IgD-negative memory B cell (primary cell): ENCODE measurements at regions not wholly inside any gene's neighbourhood (a gene's known extent, or its start where the extent isn't known, plus 50 kb on each side); places are given as distances from the start of the nearest gene placed in this dataset.
"Not testable (repeated sequence)": the region's sequence is repeated elsewhere in the genome, so short reads cannot be mapped to it uniquely, and the experiment has no call there.

Source experiments
- H3K27ac Mint-ChIP-seq, 3 donors: one replicate each; pipeline ENCODE4 v1.8.0; 2020 to 2022; ENCODE audit warnings: mild to moderate bottlenecking in 3 of 3, mixed read lengths in 3 of 3, moderate library complexity in 1 of 3
- H3K27me3 Mint-ChIP-seq: one replicate; pipeline ENCODE4 v1.8.0; 2021; ENCODE audit warnings: mixed read lengths
- H3K36me3 Mint-ChIP-seq: one replicate; pipeline ENCODE4 v1.8.0; 2020; ENCODE audit warnings: mild to moderate bottlenecking, mixed read lengths
- H3K4me1 Mint-ChIP-seq, 3 donors: one replicate each; pipeline ENCODE4 v1.8.0; 2020 to 2022; ENCODE audit warnings: mixed read lengths in 3 of 3, mild to moderate bottlenecking in 1 of 3
- H3K4me3 Mint-ChIP-seq, 4 donors: one replicate each; pipeline ENCODE4 v1.8.0; 2020 to 2022; ENCODE audit warnings: mild to moderate bottlenecking in 4 of 4, mixed read lengths in 4 of 4, moderate library complexity in 3 of 4
- H3K9me3 Mint-ChIP-seq, 3 donors: one replicate each; pipeline ENCODE4 v1.8.0; 2020 to 2021; ENCODE audit warnings: mixed read lengths in 3 of 3, mild to moderate bottlenecking in 1 of 3

DNA sequence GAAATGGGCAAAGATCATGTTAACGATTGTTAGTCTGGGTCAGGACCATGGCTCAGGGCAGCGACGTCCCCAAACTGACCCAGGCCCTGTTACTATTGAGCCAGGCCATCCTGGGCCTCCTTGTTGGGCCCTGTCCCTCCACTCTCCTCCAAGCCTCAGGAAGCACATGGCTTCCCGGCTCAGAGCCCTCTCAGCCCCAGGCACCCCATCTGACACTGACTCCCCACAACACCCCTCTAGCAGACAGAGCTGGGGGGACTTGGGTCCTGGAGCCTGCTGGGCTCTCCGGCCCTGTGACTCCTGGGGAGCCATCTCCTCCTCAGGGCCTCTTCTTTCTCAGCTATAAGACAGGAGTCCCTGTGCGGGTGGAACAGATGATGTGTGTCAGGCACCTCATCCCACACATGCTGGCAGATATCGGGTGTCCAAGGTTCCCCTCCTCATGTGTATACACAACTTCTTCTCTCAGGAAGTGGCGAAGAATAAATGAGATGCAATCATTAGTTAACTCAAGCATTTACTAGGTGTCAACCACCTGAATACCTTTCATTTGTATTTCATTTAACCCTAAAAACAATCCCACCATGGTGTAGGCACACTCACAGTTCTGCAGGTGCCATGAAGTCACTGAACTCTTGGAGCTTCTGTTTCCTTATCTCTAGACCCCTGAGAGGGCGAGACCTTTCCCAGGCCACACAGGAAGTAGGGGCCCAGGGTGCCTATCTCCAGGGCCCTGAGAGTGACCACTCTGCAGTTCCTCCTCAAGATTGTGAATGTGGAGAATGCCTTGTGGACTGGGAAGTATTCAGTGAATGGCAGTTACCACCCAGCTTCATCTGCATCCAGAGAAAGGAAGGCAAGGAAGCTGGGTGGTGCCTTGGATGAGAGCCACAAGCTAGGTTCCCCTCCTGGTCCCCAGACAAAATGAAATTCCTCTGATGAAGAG is 282.5 kb upstream of the TLE3 start:
- peaks cover 10% of the 10 kb centered on the region for H3K27me3 Mint-ChIP-seq
- H3K36me3 Mint-ChIP-seq, result peaks cover 3% of the 10 kb centered on the region
- no peak overlapping the region for H3K27ac Mint-ChIP-seq
- H3K4me1 Mint-ChIP-seq, result peaks cover 0 to 2% (median 0%) of the 10 kb centered on the region in 3 donors
- peaks cover 0 to 1% (median 0%) of the 10 kb centered on the region in 3 donors for H3K9me3 Mint-ChIP-seq
- H3K4me3 Mint-ChIP-seq, result no peak overlapping the region

DNA sequence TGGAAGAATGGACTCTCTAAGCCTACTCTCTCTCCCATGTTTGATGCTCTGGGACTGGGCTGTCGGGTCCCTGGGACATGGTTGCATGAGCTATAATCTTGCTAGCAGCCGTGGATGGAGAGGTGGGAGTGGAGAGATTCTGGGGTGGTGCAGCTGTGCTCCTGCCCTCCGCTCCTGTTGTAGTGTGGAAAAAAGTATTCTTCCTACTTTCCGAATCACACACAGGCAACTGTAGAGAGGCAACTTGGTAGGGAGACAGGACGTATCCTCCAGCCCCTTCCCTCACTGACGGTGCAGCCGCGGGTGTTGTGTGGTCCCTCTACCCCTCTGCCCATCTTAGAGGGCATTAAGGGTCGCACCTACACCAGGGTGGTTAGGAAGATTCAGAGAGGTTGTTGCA is 281.4 kb upstream of the TLE3 start:
- Mint-ChIP-seq H3K4me3 (no peak overlapping the region), H3K9me3 (peaks cover 0 to 1% (median 0%) of the 10 kb centered on the region in 3 donors), H3K4me1 (peaks cover 0 to 2% (median 0%) of the 10 kb centered on the region in 3 donors), H3K36me3 (peaks cover 3% of the 10 kb centered on the region), H3K27ac (no peak overlapping the region), H3K27me3 (peaks cover 13% of the 10 kb centered on the region)

DNA sequence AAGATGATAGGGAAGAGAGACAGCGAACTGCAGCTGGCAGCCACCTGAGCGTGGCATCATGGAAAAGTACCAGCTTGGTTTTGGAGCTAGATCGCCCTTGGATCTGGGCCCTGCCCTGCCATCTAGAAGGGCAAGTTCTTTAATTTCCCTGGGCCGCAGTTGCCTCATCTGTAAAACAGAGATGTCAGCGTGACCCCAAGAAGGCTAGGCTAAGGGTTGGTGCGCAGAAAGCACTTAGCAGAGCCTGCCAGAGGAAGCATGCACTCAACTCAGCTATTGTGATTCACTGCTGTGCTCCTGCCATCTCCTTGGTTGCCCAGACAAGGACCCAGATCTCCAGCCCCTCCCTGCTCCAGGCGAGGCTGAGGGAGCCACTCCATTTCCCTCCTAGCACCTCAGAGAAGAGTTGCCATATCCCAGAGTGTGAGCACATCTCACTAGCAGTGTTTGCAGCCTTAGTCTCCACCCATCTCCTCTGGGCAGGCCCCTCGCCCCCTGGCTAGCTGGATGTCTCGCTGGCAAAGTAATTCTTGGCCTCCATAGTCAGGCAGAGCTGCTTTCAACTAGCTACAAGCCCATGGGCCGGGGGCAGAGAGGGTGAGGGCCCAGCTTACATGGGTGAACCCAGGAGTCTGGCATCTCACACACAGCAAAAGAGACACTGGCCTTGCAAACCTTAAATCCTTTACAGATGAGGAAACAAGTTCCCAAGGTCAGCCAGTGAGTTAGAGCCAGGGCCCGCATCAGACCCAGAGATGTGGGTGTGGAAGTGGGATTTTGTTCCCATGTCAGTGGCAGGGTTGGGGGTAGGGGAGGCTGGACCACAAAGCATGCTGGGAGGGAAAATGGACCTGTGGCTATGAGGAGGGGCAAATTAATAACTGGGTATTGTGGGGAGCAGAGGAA is 280.7 kb upstream of the TLE3 start:
- H3K27me3 Mint-ChIP-seq, result peaks cover 14% of the 10 kb centered on the region
- H3K27ac Mint-ChIP-seq, result no peak overlapping the region
- H3K36me3 Mint-ChIP-seq, result peaks cover 3% of the 10 kb centered on the region
- no peak overlapping the region for H3K4me3 Mint-ChIP-seq
- H3K4me1 Mint-ChIP-seq, result peaks cover 0 to 2% (median 0%) of the 10 kb centered on the region in 3 donors
- peaks cover 0 to 1% (median 0%) of the 10 kb centered on the region in 3 donors for H3K9me3 Mint-ChIP-seq

DNA sequence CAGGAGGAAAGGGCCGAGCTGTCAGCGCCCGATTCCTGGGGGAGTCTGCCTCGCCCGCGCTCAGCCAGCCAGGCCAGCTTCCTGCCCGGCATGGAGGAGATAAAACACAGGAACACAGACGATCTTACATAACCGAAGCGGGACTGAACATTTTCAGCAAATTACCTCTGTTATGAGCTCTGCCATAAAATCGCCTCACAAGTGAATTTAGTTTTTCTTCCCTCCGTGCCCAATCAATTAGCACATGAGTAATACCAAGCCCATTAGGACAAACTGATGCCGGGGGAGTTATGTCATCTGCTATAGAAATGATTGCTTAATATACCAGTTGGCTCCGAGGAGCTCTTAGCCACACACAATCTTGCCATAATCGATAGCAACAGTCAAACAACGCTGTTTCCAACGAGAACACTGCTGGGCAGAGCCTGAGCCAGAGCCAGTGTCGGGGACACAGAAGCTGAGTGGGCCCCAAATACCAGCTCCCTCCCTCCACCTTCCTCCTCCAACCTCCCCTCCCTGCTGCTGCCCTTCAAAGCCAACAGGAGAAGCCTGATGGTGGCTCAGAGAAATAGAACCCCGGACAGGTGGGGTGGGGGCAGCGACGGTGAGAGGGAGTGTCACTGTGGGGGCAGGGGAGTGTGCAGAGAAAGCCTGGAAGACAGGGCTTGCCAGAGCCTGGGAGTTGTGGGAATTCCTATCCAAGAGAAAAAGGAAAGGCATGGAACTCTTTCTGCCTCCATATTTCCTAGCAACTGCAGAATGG is 279.4 kb upstream of the TLE3 start:
- H3K9me3 Mint-ChIP-seq, result peaks cover 0 to 1% (median 0%) of the 10 kb centered on the region in 3 donors
- no peak overlapping the region for H3K4me3 Mint-ChIP-seq
- H3K27ac Mint-ChIP-seq, result no peak overlapping the region
- peaks cover 0 to 4% (median under 1%) of the 10 kb centered on the region in 3 donors for H3K4me1 Mint-ChIP-seq
- H3K36me3 Mint-ChIP-seq, result peaks cover 3% of the 10 kb centered on the region
- peaks cover 14% of the 10 kb centered on the region for H3K27me3 Mint-ChIP-seq

DNA sequence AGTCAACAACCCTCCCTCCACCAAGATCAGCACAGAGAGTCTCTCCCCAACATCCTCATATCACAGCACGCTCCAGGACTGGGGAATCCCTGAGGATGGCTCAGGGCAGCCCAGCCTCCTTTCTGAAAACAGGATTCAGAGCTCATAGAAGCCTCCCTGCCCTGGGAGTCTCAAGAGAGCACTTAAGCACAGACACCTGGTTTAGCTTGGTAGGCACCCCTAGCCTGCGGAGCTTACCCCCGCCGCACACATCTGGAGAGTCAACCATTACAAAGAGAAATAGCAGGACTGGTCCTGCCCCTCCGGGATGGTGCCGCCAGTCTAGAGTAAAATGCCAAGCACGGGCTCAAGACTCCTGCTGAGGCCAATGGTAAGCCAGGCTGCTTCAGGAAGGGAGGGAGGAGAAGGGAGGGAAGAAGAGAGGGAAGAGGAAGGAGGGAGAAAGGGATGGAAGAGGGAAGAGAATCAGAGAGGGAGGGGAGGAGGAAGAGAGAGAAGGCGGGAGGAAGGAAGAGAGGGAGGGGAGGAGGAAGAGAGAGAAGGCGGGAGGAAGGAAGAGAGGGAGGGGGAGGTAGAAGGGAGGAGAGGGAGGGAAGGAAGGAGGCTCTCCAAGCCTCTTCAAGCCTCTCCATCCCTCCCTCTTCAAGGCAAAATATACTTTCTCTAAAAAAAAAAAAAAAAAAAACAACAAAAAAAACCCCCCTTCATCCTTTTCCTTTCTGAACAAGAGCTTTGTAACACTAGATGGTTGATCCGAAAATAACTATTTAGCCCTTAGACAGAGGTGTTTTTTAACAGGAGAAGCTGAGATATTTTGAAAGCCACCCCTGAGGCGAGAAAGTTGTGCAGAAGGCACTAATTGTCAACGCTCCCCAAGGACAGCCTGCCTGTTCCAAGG is 278.6 kb upstream of the TLE3 start:
- Mint-ChIP-seq H3K27ac (no peak overlapping the region), H3K4me3 (no peak overlapping the region), H3K36me3 (no peaks in the 10 kb centered on the region), H3K27me3 (peaks cover 14% of the 10 kb centered on the region), H3K4me1 (peaks cover 3 to 10% (median 5%) of the 10 kb centered on the region in 3 donors), H3K9me3 (no peaks in the 10 kb centered on the region)

DNA sequence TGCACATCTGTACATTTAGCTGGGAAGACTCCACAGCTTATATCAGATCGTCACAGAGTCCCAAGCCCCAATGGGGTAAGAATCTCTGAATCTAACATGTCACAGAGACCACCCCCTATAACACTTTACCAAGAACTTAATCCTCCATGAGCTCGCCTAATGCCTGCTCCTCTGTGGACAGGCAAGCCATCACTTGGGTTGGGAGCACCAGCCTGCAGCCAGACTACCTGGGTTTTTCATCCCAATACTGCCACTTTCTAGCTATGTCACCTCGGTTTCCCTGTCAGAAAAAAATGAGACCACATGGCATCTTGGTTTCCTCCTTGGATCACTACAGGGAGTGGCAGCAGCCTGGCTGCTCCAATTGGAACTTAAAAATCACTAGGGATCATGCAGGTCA is 277.9 kb upstream of the TLE3 start:
- peaks cover 2% of the 10 kb centered on the region for H3K36me3 Mint-ChIP-seq
- no peak overlapping the region for H3K27ac Mint-ChIP-seq
- no peaks in the 10 kb centered on the region for H3K9me3 Mint-ChIP-seq
- peaks cover 3 to 15% (median 5%) of the 10 kb centered on the region in 3 donors for H3K4me1 Mint-ChIP-seq
- H3K27me3 Mint-ChIP-seq, result peaks cover 16% of the 10 kb centered on the region
- no peak overlapping the region for H3K4me3 Mint-ChIP-seq

DNA sequence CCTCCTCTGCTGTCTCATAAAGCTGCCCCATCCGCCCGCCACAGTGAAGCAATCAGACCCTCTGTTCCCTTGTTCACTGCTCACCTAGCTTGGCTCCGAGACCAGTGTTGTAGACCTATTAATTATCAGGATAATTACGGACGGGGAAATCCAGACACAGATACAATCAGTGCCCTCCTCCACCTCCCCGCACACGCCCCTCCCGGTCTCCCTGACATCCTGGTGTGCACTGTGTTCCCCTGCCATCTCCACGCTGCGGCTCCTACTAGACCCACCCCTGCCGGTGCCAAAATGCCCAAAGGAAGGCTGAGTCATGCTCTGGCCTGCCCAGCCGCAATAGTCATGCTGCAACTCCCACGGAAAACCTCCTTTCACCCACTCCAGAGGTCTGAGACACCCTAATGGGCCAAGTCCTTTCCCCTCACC is 277.3 kb upstream of the TLE3 start:
- Mint-ChIP-seq H3K9me3 (no peaks in the 10 kb centered on the region), H3K4me1 (peaks cover 3 to 15% (median 5%) of the 10 kb centered on the region in 3 donors), H3K27ac (no peak overlapping the region), H3K4me3 (no peak overlapping the region), H3K36me3 (peaks cover 2% of the 10 kb centered on the region), H3K27me3 (peaks cover 16% of the 10 kb centered on the region)

DNA sequence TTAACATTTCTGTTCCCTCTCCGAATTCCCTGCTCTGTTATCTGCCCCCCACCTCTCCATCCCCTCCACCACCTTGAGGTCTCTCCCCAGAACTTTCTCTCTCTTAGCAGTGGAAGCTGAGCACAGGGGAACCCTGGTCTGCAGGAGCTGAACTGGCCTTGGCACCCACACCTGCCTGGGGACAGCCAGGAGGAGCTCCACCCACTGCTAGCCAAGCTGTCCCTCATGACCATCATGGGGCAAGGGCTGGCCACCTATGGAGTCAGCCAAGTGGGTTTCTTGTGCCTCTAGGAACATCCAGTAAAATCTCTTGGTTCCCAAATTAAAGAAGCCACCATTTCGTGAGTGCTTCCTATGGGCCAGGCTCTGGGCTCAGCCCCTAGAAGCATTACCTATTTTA is 276.4 kb upstream of the TLE3 start:
- Mint-ChIP-seq H3K27me3 (peaks cover 16% of the 10 kb centered on the region), H3K27ac (no peak overlapping the region), H3K36me3 (peaks cover 2% of the 10 kb centered on the region), H3K4me1 (peaks cover 3 to 13% (median 5%) of the 10 kb centered on the region in 3 donors), H3K9me3 (no peaks in the 10 kb centered on the region), H3K4me3 (no peak overlapping the region)

DNA sequence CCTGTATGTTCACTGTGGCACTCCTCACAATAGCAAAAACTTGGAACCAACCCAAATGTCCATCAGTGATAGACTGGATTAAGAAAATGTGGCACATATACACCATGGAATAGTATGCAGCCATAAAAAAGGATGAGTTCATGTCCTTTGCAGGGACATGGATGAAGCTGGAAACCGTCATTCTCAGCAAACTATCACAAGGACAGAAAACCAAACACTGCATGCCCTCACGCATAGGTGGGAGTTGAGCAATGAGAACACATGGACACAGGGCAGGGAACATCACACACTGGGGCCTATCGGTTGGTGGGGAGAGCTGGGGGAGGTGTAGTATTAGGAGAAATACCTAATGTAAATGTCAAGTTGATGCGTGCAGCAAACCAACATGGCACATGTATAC is 275.7 kb upstream of the TLE3 start:
- H3K36me3 Mint-ChIP-seq, H3K27ac Mint-ChIP-seq, H3K4me3 Mint-ChIP-seq, H3K9me3 Mint-ChIP-seq: not testable (repeated sequence)
- Mint-ChIP-seq H3K4me1 (peaks cover 3 to 14% (median 5%) of the 10 kb centered on the region in 3 donors), H3K27me3 (peaks cover 16% of the 10 kb centered on the region)

DNA sequence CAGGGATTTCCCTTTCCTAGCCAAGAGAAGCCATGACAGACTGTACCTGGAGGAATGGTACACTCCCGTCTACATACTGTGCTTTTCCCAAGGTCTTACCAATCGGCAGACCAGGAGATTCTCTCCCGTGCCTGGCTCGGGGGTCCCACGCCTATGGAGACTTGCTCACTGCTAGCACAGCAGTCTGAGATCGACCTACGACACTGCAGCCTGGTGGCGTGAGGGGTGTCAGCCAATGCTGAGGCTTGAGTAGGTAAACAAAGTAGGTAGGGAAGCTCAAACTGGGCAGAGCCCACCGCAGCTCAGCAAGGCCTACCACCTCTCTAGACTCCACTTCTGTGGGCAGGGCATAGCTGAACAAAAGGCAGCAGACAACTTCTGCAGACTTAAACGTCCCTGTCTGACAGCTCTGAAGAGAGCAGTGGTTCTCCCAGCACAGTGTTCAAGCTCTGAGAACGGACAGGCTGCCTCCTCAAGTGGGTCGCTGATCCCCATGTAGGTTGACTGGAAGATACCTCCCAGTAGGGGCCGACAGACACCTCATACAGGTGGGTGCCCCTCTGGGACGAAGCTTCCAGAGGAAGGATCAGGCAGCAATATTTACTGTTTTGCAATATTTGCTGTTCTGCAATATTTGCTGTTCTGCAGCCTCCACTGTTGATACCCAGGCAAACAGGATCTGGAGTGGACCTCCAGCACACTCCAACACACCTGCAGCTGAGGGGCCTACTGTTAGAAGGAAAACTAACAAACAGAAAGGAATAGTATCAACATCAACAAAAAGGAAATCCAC is 270.4 kb upstream of the TLE3 start:
- not testable (repeated sequence) for H3K9me3 Mint-ChIP-seq, H3K36me3 Mint-ChIP-seq, H3K27ac Mint-ChIP-seq, H3K4me3 Mint-ChIP-seq, H3K27me3 Mint-ChIP-seq
- H3K4me1 Mint-ChIP-seq, result peaks cover 5 to 20% (median 5%) of the 10 kb centered on the region in 3 donors

DNA sequence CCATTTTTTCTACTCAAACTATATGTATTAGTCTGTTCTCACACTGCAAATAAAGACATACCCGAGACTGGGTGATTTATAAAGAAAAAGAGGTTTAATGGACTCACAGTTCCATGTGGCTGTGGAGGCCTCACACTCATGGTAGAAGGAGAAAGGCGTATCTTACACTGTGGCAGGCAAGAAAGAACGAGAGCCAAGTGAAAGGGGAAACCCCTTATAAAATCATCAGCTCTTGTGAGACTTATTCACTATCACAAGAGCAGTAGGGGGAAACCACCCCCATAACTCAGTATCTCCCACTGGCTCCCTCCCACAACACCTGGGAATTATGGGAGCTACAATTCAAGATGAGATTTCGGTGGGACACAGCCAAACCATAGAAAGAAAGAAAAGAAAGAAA is 266.3 kb upstream of the TLE3 start:
- H3K27ac Mint-ChIP-seq, H3K36me3 Mint-ChIP-seq, H3K4me3 Mint-ChIP-seq, H3K27me3 Mint-ChIP-seq, H3K9me3 Mint-ChIP-seq: not testable (repeated sequence)
- H3K4me1 Mint-ChIP-seq, result peaks cover 0 to 13% (median 5%) of the 10 kb centered on the region in 3 donors

DNA sequence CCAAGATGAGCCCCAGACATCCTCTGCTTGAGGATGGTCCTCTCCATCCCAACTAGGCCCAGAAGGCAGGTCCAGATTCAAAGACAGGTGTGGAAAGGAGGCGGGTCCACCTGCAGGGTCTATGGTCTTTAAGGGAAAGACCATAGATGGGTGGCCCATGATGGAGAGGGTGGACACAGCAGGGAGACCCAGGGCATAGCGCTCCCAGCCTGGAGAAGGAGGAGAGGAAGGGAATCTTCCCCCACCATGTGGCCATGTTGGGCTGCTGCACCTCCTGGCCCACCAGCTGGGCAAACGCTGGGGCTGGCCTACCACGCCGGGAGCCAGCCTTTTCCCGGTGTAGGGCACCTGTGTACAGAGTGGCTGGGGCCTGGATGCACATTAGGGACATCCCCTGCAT is 265.2 kb upstream of the TLE3 start:
- Mint-ChIP-seq H3K9me3 (no peaks in the 10 kb centered on the region), H3K27me3 (peaks cover 4% of the 10 kb centered on the region), H3K36me3 (peaks cover 2% of the 10 kb centered on the region), H3K27ac (no peak overlapping the region), H3K4me3 (no peak overlapping the region), H3K4me1 (peaks cover 0 to 11% (median 5%) of the 10 kb centered on the region in 3 donors)

DNA sequence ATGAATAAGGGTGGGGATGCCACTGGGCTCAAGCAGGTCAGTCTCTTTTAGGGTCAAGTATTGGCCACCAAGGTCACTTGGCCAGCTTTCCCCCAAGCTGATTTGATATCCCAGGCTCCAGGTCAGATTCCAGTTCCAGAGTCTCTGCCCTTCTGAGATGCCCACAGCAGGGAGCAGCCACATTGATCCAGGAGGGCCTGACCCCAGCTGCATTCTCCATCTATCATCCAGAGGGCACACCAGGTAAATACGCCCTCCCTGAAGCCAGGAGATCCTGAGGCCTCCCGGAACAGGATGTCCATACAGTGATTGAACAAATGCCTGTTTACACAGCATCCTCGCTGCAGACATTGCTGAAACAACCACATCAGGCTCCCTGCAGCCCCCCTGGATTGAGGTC is 264.6 kb upstream of the TLE3 start:
- H3K27ac Mint-ChIP-seq, result no peak overlapping the region
- H3K27me3 Mint-ChIP-seq, result peaks cover 4% of the 10 kb centered on the region
- H3K9me3 Mint-ChIP-seq, result no peaks in the 10 kb centered on the region
- H3K36me3 Mint-ChIP-seq, result peaks cover 2% of the 10 kb centered on the region
- no peak overlapping the region for H3K4me3 Mint-ChIP-seq
- H3K4me1 Mint-ChIP-seq, result peaks cover 0 to 11% (median 5%) of the 10 kb centered on the region in 3 donors
